HL-60 (cell line): ENCODE measurements at regions not wholly inside any gene's neighbourhood (a gene's known extent, or its start where the extent isn't known, plus 50 kb on each side); places are given as distances from the start of the nearest gene placed in this dataset.

Experiments used
- DNase-seq, 2 experiments: peaks; one replicate each; pipeline ENCODE4 v3.0.0-alpha.2; 2010 to 2020; ENCODE audit warnings: low read depth in 1 of 2, low spot score in 1 of 2
- H3K27ac ChIP-seq: fragments of 250-450 bp; sonication (Bioruptor Pico); replicated peaks from 2 replicates; pipeline ENCODE4 v1.5.1; 2020; ENCODE audit warnings: mild to moderate bottlenecking, moderate library complexity
- H3K27me3 ChIP-seq: fragments of 250-450 bp; sonication (Bioruptor Pico); 2 replicates; pipeline ENCODE4 v1.5.1; 2021; ENCODE audit warnings: mild to moderate bottlenecking, moderate library complexity; ENCODE audit not compliant: insufficient read depth, poor library complexity, severe bottlenecking
- H3K4me3 ChIP-seq: replicated peaks from 2 replicates; pipeline ENCODE4 v1.5.1; 2011; ENCODE audit warnings: mild to moderate bottlenecking, control low read depth, low read length; ENCODE audit not compliant: insufficient read depth
- GABPA ChIP-seq: IDR thresholded peaks from 2 replicates; pipeline ENCODE4 v1.6.1; 2012; ENCODE audit warnings: low read depth
- POLR2AphosphoS5 ChIP-seq: IDR thresholded peaks from 2 replicates; pipeline ENCODE4 v1.6.1; 2012; ENCODE audit warnings: low read depth
- SPI1 ChIP-seq: IDR thresholded peaks from 2 replicates; pipeline ENCODE4 v1.6.1; 2012; ENCODE audit warnings: low read depth, mild to moderate bottlenecking, borderline replicate concordance
- TF ChIP-seq, protein P1 (sequence below): IDR thresholded peaks from one replicate; pipeline ENCODE4 v1.5.1; 2011; ENCODE audit warnings: low read length, control low read depth, inconsistent platforms; ENCODE audit not compliant: insufficient read depth
- TF ChIP-seq, protein P2 (sequence below): IDR thresholded peaks from 2 replicates; pipeline ENCODE4 v1.6.1; 2012; ENCODE audit warnings: low read depth; ENCODE audit not compliant: insufficient replicate concordance

DNA sequence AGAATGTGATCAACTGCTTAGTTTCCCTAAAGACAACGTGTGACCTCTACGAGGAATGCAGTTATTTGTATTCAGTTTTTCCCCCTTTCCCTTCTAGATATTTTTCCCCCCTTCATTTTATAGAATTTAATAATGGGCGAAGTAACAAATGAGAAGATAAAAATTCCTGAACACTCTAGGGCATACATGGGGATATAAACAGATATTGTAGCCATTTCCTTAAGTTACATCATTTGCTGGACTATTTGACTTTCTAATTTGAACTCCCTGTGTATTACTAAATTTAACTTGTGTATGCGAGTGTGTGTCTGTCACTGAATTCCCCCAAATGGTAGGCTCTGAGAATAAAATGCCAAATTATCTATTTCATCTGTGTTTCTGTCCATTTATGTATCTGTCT is 99.0 kb upstream of the ZFP64 start:
- no peak for DNase-seq
- Histone ChIP-seq H3K27ac (no peak overlapping the region), H3K4me3 (no peak overlapping the region), H3K27me3 (no peaks in the 10 kb centered on the region)
- TF ChIP-seq, protein P1, sequence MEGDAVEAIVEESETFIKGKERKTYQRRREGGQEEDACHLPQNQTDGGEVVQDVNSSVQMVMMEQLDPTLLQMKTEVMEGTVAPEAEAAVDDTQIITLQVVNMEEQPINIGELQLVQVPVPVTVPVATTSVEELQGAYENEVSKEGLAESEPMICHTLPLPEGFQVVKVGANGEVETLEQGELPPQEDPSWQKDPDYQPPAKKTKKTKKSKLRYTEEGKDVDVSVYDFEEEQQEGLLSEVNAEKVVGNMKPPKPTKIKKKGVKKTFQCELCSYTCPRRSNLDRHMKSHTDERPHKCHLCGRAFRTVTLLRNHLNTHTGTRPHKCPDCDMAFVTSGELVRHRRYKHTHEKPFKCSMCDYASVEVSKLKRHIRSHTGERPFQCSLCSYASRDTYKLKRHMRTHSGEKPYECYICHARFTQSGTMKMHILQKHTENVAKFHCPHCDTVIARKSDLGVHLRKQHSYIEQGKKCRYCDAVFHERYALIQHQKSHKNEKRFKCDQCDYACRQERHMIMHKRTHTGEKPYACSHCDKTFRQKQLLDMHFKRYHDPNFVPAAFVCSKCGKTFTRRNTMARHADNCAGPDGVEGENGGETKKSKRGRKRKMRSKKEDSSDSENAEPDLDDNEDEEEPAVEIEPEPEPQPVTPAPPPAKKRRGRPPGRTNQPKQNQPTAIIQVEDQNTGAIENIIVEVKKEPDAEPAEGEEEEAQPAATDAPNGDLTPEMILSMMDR, result no peak
- TF ChIP-seq POLR2AphosphoS5 (no peak), SPI1 (no peak), GABPA (no peak)
- TF ChIP-seq, protein P2, sequence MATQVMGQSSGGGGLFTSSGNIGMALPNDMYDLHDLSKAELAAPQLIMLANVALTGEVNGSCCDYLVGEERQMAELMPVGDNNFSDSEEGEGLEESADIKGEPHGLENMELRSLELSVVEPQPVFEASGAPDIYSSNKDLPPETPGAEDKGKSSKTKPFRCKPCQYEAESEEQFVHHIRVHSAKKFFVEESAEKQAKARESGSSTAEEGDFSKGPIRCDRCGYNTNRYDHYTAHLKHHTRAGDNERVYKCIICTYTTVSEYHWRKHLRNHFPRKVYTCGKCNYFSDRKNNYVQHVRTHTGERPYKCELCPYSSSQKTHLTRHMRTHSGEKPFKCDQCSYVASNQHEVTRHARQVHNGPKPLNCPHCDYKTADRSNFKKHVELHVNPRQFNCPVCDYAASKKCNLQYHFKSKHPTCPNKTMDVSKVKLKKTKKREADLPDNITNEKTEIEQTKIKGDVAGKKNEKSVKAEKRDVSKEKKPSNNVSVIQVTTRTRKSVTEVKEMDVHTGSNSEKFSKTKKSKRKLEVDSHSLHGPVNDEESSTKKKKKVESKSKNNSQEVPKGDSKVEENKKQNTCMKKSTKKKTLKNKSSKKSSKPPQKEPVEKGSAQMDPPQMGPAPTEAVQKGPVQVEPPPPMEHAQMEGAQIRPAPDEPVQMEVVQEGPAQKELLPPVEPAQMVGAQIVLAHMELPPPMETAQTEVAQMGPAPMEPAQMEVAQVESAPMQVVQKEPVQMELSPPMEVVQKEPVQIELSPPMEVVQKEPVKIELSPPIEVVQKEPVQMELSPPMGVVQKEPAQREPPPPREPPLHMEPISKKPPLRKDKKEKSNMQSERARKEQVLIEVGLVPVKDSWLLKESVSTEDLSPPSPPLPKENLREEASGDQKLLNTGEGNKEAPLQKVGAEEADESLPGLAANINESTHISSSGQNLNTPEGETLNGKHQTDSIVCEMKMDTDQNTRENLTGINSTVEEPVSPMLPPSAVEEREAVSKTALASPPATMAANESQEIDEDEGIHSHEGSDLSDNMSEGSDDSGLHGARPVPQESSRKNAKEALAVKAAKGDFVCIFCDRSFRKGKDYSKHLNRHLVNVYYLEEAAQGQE, result no peak

DNA sequence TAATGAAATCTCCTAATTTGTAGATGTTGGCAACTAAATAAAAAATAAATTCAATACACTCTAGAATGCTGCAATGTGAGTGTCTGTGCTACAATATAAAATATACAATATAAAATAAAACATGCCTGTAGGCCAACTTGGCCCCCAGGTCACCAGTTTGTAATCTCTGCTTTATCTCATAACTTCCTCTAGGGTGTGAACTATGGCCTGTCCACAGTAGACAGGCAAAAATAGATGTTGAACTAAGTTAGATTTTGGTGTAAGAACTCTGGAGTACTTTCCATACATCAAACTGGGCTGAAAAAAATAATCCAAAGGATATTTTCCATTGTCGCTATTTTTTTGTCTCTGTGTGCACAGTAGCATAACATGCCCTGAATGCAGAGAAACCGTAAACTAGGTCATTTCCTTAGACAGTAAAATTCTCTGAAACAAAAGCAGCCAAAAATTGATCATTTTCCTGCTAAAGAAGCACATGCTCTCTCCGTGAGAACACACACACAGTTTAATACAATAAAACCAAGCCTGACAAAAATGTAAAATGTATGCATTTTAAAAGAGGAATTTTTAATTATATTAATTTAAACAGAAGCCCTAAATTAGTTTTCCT is 98.5 kb upstream of the ZFP64 start:
- Histone ChIP-seq H3K4me3 (no peak overlapping the region), H3K27ac (no peak overlapping the region), H3K27me3 (no peaks in the 10 kb centered on the region)
- TF ChIP-seq, protein P2, result no peak
- TF ChIP-seq SPI1, result no peak
- TF ChIP-seq, protein P1, result no peak
- no peak for TF ChIP-seq GABPA
- no peak for TF ChIP-seq POLR2AphosphoS5
- no peak for DNase-seq

DNA sequence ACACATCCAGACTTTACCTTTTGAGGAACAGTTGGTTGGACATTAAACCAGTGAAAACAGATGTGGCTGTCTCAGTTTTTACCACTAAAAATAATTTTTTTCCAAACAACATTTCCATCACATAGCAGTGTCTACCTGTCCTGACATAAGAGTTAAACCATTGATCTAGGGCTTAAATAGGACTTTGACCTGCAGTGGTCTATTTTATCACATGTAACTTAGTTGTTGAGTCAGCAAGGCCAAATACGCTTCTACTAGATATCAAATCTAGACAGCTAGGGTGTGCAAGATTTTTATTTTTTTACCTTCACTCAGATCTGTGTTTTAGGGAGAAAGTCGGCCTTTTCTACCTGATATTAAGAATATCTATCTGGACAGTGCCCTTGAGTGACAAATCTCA is 88.8 kb upstream of the ZFP64 start:
- no peak for DNase-seq
- Histone ChIP-seq H3K27me3 (no peaks in the 10 kb centered on the region), H3K4me3 (no peak overlapping the region), H3K27ac (no peak overlapping the region)
- TF ChIP-seq GABPA, result no peak
- TF ChIP-seq, protein P1, result no peak
- TF ChIP-seq, protein P2, result no peak
